ENCODE measurements at regions not wholly inside any gene's neighbourhood (a gene's known extent, or its start where the extent isn't known, plus 50 kb on each side); places are given as distances from the start of the nearest gene placed in this dataset.

GRCh38 chr5:68441309-68442073, 225.9 kb downstream of the PIK3R1 start:
- 50% methylated on average over 5 of the region's 5 CpGs for WGBS (ENCODE audit: low lambda C conversion rate)

DNA sequence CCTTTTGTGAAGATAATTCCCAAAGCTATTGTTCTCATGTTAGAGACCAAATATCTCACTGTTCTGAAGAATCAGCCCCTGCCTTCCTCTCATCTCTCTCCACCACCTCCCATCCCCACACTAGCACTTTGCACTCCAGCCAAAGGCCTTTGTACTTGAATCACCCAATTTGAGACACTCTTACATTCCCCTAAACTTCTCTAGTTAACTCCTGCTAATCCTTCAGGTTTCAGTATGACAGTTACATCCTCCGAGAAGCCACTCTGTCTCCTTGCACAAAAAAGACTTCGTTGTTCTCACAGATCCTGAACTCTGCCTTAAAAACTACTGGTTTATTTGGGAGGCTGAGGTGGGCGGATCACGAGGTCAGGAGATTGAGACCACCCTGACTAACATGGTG, 227.5 kb downstream of the PIK3R1 start:
- Histone ChIP-seq H4K20me1 (ENCODE audit: insufficient read depth, low read length) (no peaks in the 10 kb centered on the region), H3K9ac (ENCODE audit: insufficient read depth, low read depth, low read length) (no peak overlapping the region), H3K36me3 (replicated peaks in 1 of 2; ENCODE audit: control insufficient read depth in 1 of 2, insufficient read depth in 2 of 2, low read length in 2 of 2) (no peaks in the 10 kb centered on the region), H3K27ac (ENCODE audit: extremely low read length, insufficient read depth, low read length) (no peak overlapping the region), H3K4me1 (ENCODE audit: insufficient read depth, low read length) (no peaks in the 10 kb centered on the region), H3K79me2 (ENCODE audit: insufficient read depth, low read length) (no peaks in the 10 kb centered on the region), H2AFZ (ENCODE audit: low read length) (no peak overlapping the region), H3K9me3 (ENCODE audit: low read length) (no peaks in the 10 kb centered on the region), H3K27me3 (ENCODE audit: control insufficient read depth in 1 of 2, insufficient read depth in 2 of 2, low read length in 2 of 2) (no peaks in the 10 kb centered on the region; a peak in 2 of 5 replicates), H3K4me3 (replicated peaks in 1 of 3; ENCODE audit: insufficient read depth in 1 of 3, low read depth in 2 of 3, low read length in 3 of 3) (no peak overlapping the region), H3K4me2 (ENCODE audit: low read depth, low read length) (no peak overlapping the region)
- TF ChIP-seq, protein P1, sequence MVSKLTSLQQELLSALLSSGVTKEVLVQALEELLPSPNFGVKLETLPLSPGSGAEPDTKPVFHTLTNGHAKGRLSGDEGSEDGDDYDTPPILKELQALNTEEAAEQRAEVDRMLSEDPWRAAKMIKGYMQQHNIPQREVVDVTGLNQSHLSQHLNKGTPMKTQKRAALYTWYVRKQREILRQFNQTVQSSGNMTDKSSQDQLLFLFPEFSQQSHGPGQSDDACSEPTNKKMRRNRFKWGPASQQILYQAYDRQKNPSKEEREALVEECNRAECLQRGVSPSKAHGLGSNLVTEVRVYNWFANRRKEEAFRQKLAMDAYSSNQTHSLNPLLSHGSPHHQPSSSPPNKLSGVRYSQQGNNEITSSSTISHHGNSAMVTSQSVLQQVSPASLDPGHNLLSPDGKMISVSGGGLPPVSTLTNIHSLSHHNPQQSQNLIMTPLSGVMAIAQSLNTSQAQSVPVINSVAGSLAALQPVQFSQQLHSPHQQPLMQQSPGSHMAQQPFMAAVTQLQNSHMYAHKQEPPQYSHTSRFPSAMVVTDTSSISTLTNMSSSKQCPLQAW (CRISPR knock-in tag; IDR thresholded peaks at IDR 0.05): no peak
- TF ChIP-seq HIVEP1 (CRISPR knock-in tag; IDR thresholded peaks at IDR 0.05) (no peak), ZNF142 (CRISPR knock-in tag; IDR thresholded peaks at IDR 0.05) (no peak)
- intact Hi-C loops (cut with micrococcal nuclease; ENCODE audit: unreplicated experiment): no loop called here
- no TSS peak for BruUV-seq (replicated peaks)
- in situ Hi-C loops (cut with HindIII; ENCODE audit: extremely low pct_ligation_motif_present, low pct_unique_long_range_greater_than_20kb): no loop called here
- POLR2A ChIA-PET: no interaction called here
- ATAC-seq (no peak), DNase-seq (ENCODE audit: low spot score) (no peak), FAIRE-seq (no peak)
- CTCF ChIA-PET (ENCODE audit: low intra/inter-chr PET ratio, low total read pairs): no interaction called here
- 49% methylated on average over 4 of the region's 4 CpGs for WGBS (ENCODE audit: low lambda C conversion rate)

More at GRCh38 chr5:68441309-68442073, 225.9 kb downstream of the PIK3R1 start:
- no peaks in the 10 kb centered on the region for H3K9me3 ChIP-seq (ENCODE audit: low read length)
- H3K4me3 ChIP-seq (replicated peaks in 1 of 3; ENCODE audit: insufficient read depth in 1 of 3, low read depth in 2 of 3, low read length in 3 of 3): no peak overlapping the region
- intact Hi-C loops (cut with micrococcal nuclease; ENCODE audit: unreplicated experiment) (no loop called here), in situ Hi-C loops (cut with HindIII; ENCODE audit: extremely low pct_ligation_motif_present, low pct_unique_long_range_greater_than_20kb) (no loop called here)
- H3K36me3 ChIP-seq (replicated peaks in 1 of 2; ENCODE audit: control insufficient read depth in 1 of 2, insufficient read depth in 2 of 2, low read length in 2 of 2): no peaks in the 10 kb centered on the region
- TF ChIP-seq, protein P2, sequence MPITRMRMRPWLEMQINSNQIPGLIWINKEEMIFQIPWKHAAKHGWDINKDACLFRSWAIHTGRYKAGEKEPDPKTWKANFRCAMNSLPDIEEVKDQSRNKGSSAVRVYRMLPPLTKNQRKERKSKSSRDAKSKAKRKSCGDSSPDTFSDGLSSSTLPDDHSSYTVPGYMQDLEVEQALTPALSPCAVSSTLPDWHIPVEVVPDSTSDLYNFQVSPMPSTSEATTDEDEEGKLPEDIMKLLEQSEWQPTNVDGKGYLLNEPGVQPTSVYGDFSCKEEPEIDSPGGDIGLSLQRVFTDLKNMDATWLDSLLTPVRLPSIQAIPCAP (CRISPR knock-in tag; IDR thresholded peaks at IDR 0.05; ENCODE audit: low read depth): no peak
- TF ChIP-seq TCF7 (IDR thresholded peaks at IDR 0.05; ENCODE audit: low read depth) (no peak), ZNF839 (CRISPR knock-in tag; IDR thresholded peaks at IDR 0.05; ENCODE audit: borderline replicate concordance) (no peak), ZNF207 (IDR thresholded peaks at IDR 0.05; ENCODE audit: borderline replicate concordance) (no peak), ZKSCAN8 (CRISPR knock-in tag; IDR thresholded peaks at IDR 0.05; ENCODE audit: borderline replicate concordance) (no peak), KAT7 (CRISPR knock-in tag; IDR thresholded peaks at IDR 0.05; ENCODE audit: borderline replicate concordance) (no peak), MIER2 (CRISPR knock-in tag; IDR thresholded peaks at IDR 0.05) (no peak)
- no peaks in the 10 kb centered on the region; a peak in 3 of 5 replicates for H3K27me3 ChIP-seq (ENCODE audit: control insufficient read depth in 1 of 2, insufficient read depth in 2 of 2, low read length in 2 of 2)
- H3K79me2 ChIP-seq (ENCODE audit: insufficient read depth, low read length): no peaks in the 10 kb centered on the region
- no peak overlapping the region for H3K27ac ChIP-seq (ENCODE audit: extremely low read length, insufficient read depth, low read length)
- H2AFZ ChIP-seq (ENCODE audit: low read length): no peak overlapping the region
- no TSS peak for BruUV-seq (replicated peaks)
- no peaks in the 10 kb centered on the region for H3K4me1 ChIP-seq (ENCODE audit: insufficient read depth, low read length)
- POLR2A ChIA-PET: no interaction called here
- DNase-seq (ENCODE audit: low spot score): no peak
- no peak overlapping the region for H3K9ac ChIP-seq (ENCODE audit: insufficient read depth, low read depth, low read length)
- ATAC-seq: no peak
- H3K4me2 ChIP-seq (ENCODE audit: low read depth, low read length): no peak overlapping the region
- no peak for FAIRE-seq
- CTCF ChIA-PET (ENCODE audit: low intra/inter-chr PET ratio, low total read pairs): no interaction called here
- H4K20me1 ChIP-seq (ENCODE audit: insufficient read depth, low read length): no peaks in the 10 kb centered on the region

All from HepG2 (cell line).